Suppressor macrophage (primary cell): ENCODE measurements at regions not wholly inside any gene's neighbourhood (a gene's known extent, or its start where the extent isn't known, plus 50 kb on each side); places are given as distances from the start of the nearest gene placed in this dataset.
A peak's percentile ranks its signal among the peaks of the same experiment; 100 is the strongest.

Experiments
- DNase-seq, 4 experiments: peaks; one replicate each; pipeline ENCODE4 v3.0.0-alpha.2; 2020 to 2022

- peak in 2 of 4 experiments; percentile 38 to 52 for DNase-seq
Observed at GRCh38 chr4:71243091-71243833, 95.6 kb upstream of the SLC4A4 start.

GRCh38 chr4:71247706-71248105 is 91.1 kb upstream of the SLC4A4 start:
- no peak for DNase-seq

GRCh38 chr4:71251261-71251660 is 87.6 kb upstream of the SLC4A4 start:
- no peak for DNase-seq

GRCh38 chr4:71253545-71253944 is 85.3 kb upstream of the SLC4A4 start:
- no peak for DNase-seq

GRCh38 chr4:71254451-71255012 is 84.3 kb upstream of the SLC4A4 start:
- DNase-seq: no peak

- no peak for DNase-seq
Observed at GRCh38 chr4:71255976-71256375, 82.8 kb upstream of the SLC4A4 start.

GRCh38 chr4:71257761-71258160 is 81.1 kb upstream of the SLC4A4 start:
- no peak for DNase-seq

- no peak for DNase-seq
Observed at GRCh38 chr4:71258323-71258722, 80.5 kb upstream of the SLC4A4 start.

GRCh38 chr4:71259280-71259679 is 79.5 kb upstream of the SLC4A4 start:
- no peak for DNase-seq

GRCh38 chr4:71259911-71260331 is 78.9 kb upstream of the SLC4A4 start:
- DNase-seq: peak; percentile 62 to 87 (median 77)

GRCh38 chr4:71260544-71260943 is 78.3 kb upstream of the SLC4A4 start:
- no peak for DNase-seq

GRCh38 chr4:71261001-71261400 is 77.8 kb upstream of the SLC4A4 start:
- no peak for DNase-seq

- no peak for DNase-seq
Observed at GRCh38 chr4:71261633-71262121, 77.1 kb upstream of the SLC4A4 start.

GRCh38 chr4:71262161-71262560 is 76.7 kb upstream of the SLC4A4 start:
- DNase-seq: no peak

- no peak for DNase-seq
Observed at GRCh38 chr4:71266090-71266794, 72.6 kb upstream of the SLC4A4 start.

- no peak for DNase-seq
Observed at GRCh38 chr4:71267244-71267643, 71.6 kb upstream of the SLC4A4 start.

GRCh38 chr4:71268166-71268565 is 70.7 kb upstream of the SLC4A4 start:
- no peak for DNase-seq

- no peak for DNase-seq
Observed at GRCh38 chr4:71269233-71269632, 69.6 kb upstream of the SLC4A4 start.

GRCh38 chr4:71270901-71271300 is 67.9 kb upstream of the SLC4A4 start:
- DNase-seq: peak in 3 of 4 experiments; percentile 13 to 28 (median 19)

GRCh38 chr4:71272976-71273375 is 65.8 kb upstream of the SLC4A4 start:
- DNase-seq: no peak

GRCh38 chr4:71275004-71275403 is 63.8 kb upstream of the SLC4A4 start:
- peak in 2 of 4 experiments; percentile 13 to 21 for DNase-seq

- DNase-seq: peak in 2 of 4 experiments; percentile 19 to 46
Observed at GRCh38 chr4:71275570-71275969, 63.2 kb upstream of the SLC4A4 start.

- no peak for DNase-seq
Observed at GRCh38 chr4:71277353-71277752, 61.5 kb upstream of the SLC4A4 start.
